ENCODE measurements at regions not wholly inside any gene's neighbourhood (a gene's known extent, or its start where the extent isn't known, plus 50 kb on each side); places are given as distances from the start of the nearest gene placed in this dataset.

GRCh38 chr17:53919356-53919755 lies 96.6 kb downstream of the KIF2B start:
- TF ChIP-seq ZBTB40 (IDR thresholded peaks at IDR 0.05; ENCODE audit: borderline replicate concordance) (no peak), ESRRA (IDR thresholded peaks at IDR 0.05; ENCODE audit: low read length) (no peak)

Measured in GM12878 (cell line).